ENCODE measurements at regions not wholly inside any gene's neighbourhood (a gene's known extent, or its start where the extent isn't known, plus 50 kb on each side); places are given as distances from the start of the nearest gene placed in this dataset.

GRCh38 chr5:162496100-162496808, 428.7 kb downstream of the GABRG2 start:
- TF ChIP-seq CTCF (IDR thresholded peaks at IDR 0.05; ENCODE audit: poor library complexity, severe bottlenecking) (no peak), EP300 (conservative IDR thresholded peaks at IDR 0.05; ENCODE audit: poor library complexity, severe bottlenecking) (no peak)

All from neural cell (in vitro differentiated cells).